T-helper 2 cell treated with Interferon-gamma antibody and Interleukin-4, amounts not matched to agents 100 ng/mL and 5 ng/mL, for 36 hours (primary cell): ENCODE measurements at regions not wholly inside any gene's neighbourhood (a gene's known extent, or its start where the extent isn't known, plus 50 kb on each side); places are given as distances from the start of the nearest gene placed in this dataset.
"Not testable (repeated sequence)": the region's sequence is repeated elsewhere in the genome, so short reads cannot be mapped to it uniquely, and the experiment has no call there.

ENCODE experiments used
- intact Hi-C: fragments of 100-400 bp; cut with micrococcal nuclease; formaldehyde crosslinking; loops from one replicate; pipeline ENCODE4 v1.15.1; 2023

DNA sequence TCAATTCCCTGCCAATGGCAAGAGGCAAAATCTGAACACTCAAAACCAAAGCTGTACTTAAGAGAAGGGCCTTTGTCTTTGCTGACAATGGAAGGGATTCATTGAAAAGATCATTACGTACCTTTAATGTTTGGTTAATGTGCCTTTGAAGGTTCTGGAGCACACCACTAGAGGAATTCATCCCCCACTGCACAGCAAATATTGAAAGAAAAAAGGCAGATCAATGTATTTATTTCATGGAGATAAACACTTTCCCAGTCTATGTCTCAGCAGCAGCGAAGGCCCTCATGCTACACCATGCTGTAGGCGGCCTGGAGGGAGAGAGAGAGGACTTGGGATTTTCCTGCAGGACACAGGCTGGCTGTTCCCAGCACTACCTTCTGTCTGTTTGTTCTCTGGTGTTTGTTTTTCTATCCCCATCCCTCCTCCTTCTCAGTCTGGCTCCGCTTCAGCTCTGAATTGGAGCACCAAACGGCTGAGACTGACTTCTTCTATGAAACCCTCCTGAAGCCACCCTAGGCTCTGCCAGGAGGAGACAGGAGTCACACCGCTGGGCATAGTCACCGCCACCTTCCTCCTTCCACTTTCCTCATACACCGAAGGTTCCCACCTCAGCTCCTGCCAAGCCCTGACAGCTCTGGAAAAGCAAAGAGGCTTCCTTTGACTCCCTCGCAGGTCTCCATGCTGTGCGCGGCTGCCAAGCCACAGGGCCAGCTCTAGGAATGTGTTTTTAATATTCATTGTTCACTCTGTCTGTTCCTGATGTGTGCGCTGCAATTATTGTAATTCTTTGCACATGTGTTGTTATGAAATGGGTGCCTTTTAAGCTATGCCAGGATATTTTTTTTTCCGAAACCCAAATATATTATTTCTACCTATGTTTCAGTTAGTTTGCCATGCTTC is 301.5 kb downstream of the FZD1 start:
- intact Hi-C loops, result no loop called here

DNA sequence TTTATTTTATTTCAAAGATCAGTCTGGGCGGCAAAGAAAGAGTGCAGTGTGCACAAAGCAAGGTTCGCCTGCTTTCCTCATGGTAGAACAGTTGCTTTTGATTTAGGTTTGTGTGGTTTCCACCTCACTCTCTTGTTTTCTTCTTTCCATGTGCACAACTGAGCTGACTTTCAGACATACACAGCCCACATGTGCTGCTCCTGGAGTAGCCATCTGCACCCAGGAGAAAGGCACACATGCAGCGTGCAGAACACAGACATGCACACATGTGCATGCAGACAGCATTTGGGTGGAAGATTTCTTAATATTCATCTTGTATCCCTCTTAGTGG is 302.1 kb downstream of the FZD1 start:
- intact Hi-C loops, result no loop called here

DNA sequence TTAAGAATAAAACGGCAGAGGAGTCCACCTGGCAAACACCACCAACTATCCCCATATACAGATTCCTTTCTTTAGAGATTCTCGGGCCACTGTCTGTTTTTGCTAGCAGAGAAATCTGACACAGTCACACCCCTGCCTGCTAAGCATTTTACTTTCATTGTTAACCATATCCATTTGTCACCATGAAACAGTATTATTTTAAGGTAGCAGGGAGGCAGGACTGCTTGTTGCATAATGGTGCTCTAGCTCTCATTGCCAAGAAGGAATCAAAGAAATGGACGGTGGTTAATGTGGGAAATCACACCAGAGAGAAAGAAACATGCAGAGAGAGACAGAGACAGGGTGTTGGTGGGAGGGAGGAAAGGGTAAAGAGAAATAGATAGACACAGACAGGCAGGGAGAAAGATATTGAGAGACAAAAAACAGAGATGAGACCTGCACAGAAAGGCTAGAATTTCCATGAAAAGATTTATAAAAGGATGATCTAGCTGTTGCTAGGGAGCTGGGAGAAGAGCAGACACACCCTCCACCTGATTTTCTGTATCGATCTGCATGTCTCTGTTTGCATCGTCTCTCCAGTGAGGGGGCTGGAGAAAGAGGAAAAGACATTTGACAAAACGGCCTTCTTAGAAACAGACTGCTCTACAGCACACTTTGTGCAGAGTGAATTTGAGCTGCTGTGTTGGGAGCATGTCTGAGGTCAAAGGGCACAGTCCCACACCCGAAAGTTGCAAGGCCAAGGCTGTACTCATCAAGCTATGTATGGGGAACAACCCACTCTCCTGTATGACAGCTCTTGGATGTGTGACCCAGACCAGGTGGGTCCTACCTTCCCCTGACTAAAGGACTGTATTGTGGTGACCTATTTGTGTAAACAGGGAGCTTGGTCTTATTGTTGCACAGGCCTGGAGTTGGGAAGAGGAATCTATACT is 303.1 kb downstream of the FZD1 start:
- intact Hi-C loops, result no loop called here

DNA sequence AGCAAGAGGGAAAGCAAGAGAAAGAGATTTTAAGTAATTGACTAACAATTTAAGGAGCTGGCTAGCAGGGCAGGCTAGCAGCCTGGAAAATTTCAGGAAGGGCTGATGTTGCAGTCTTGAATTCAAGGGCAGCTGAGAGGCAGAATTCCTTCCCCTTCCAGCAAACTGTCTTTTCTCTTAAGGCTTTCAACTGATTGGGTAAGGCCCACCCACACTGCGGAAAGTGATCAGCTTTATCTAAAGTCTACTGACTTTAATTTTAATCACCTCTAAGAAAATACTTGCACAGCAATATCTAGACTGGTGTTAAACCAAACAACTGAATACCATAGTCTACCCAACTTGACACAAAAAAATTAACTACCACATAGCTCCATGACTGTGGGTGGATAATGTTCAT is 303.9 kb downstream of the FZD1 start:
- intact Hi-C loops, result no loop called here

DNA sequence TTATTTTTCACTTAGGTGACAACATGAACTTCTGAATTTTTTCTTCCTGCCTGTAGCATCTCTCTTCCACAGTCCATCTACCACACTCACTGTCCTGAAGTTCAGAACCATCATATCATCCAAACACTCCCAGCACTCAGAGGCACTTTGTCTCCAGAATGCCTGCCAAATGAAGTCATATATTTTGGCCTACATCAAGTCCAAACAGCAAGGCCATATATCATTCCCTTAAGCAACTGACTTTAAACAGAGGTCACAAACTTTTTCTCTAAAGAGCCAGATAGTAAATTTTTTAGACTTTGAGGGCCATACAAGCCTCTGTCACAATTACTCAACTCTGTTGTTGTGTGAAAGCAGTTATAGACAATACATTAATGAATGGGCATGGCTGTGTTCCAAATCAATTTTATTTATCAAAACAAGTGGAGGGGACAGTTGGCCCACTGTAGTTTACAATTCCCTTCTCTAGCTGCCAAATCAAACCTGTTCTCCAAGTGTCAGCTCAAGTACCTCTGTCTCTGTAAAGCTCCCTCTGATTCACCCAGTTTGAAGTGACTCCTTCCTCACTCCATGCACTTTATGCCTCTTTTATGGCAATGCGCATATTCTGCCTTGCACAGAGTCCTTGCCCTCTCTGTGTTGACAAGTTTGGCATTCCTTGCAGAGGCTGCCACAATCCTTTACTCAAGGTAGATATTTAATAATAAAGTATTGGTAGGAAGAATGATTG is 305.7 kb downstream of the FZD1 start:
- intact Hi-C loops, result no loop called here

DNA sequence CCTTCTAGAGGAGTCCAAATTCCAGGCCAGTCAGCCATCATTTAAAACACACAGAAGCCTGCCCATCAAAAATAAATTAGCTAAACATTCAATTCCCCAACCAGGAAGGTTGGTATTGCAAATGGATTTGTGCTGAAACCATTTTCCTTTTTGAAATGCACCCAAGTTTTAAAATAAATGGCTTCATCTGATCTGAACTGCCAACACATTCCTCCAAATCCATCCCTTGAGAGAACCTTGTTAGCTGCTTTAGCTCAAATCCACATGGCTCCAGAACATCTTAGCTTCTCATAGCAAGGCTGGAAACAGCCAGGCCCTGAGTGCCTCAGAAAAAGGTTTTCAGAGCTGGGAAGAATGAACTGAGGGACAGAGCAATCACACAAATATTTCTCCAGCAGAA is 306.3 kb downstream of the FZD1 start:
- intact Hi-C loops, result no loop called here

DNA sequence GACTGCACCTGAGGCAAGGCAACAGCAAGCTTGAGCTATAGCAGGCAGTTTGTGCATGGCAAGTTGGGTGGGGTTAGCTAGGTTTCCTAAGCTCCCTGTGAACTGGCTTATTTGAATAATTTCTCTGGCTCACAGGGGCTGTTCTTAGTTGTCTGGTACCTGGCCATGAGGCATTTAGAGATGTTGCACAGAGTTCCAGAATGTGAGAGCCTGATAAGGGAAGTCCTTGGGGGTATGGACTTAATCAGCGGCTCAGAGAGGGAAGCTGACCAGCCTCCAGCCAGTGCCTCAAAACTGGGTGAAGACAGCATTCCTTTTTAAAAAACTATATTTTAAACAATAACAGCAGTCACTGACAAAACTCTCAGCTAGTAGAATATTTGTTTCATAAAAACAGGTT is 307.4 kb downstream of the FZD1 start:
- intact Hi-C loops, result no loop called here

DNA sequence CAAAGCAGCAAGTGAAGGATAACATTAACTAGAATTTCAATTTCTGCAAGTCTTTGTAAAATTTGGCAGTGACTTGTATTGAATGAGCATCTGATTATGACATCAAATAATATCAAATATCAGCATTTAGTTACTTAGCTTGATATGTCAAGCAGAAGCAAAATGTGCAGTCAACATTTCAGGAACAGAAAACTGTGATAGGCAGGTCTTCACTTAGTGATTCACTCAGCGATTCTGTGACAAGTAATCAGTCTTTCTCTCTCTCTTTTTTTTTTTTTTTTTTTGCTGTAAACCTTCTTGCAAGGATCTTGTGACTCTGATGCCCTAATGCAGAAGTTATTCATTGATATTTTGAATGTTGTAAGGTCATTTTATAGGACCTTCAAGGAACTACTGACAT is 307.1 kb downstream of the MTERF1 start:
- intact Hi-C loops, result no loop called here

DNA sequence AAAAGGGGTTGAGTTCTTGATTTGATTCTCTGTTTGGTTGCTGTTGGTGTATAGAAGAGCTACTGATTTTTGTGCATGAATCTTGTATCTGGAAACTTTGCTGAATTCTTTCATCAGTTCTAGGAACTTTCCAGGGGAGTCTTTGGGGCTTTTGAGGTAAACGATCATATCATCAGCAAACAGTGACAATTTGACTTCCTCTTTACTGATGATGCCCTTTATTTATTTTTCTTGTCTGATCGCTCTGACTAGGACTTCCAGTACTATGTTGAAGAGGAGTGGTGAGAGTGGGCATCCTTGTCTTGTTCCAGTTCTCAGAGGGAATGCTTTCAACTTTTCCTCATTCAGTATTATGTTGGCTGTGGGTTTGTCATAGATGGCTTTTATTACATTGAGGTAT is 304.0 kb downstream of the MTERF1 start:
- intact Hi-C loops, result not testable (repeated sequence)

DNA sequence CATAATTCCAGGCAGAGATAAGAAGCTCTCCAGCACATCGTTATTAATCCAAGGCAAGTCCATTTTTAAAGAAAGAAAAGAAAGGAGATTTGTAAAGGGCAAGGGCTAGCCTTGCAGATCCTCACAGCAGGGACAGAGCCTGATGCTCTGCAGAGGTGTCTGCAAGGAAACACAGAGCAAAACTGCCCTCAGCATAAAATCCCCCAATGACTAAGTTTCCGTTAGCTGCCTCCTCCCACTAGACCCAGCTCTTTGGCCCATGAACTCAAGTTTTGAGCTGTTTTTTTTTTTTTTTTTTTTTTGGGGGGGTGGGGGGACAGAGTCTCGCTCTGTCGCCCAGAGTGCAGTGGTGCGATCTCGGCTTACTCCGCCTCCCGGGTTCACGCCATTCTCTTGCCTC is 300.7 kb downstream of the MTERF1 start:
- intact Hi-C loops, result no loop called here

DNA sequence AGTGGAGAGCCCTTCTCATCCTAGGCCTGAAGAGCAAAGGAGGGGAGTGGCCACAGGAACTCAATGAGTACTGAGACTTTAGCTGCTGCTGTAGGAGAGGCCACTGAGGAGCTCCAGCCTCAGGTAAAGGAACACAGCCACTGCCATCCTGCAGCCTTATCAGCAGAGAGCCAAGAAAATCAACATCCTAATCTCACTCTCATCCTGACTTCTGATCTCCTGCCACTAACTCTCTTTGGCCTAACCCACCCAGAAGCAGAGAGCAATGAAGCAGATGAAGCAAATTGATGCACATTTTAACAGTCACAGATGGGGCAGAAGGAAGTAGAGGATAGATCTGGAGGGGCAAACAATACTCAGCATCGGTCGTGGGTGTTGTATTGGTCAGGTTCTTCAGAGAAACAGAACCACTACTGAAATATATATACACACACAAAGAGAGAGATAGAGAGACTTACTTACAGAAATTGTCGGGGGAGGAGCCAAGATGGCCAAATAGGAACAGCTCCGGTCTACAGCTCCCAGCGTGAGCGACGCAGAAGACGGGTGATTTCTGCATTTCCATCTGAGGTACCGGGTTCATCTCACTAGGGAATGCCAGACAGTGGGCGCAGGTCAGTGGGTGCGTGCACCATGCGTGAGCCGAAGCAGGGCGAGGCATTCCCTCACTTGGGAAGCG is 297.6 kb downstream of the MTERF1 start:
- intact Hi-C loops, result no loop called here

DNA sequence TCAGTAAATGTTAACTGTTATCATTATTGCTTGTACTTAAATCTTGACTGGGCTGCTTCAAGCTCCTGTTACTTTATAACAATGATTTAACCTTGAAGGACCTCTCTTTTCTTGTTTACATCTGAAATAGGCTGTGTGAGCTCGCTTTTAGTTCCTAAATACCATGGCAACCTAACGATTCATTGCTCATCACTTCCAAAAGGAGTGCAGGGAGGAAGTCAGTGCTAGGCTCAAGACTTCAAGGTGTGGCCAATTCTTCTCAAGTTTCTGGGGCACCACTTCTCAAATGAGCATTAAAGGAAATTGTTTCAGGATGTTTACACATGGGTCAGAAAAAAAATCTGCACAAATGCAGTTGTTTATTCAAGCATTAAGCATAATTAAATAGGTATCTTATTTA is 284.2 kb downstream of the MTERF1 start:
- intact Hi-C loops, result no loop called here

DNA sequence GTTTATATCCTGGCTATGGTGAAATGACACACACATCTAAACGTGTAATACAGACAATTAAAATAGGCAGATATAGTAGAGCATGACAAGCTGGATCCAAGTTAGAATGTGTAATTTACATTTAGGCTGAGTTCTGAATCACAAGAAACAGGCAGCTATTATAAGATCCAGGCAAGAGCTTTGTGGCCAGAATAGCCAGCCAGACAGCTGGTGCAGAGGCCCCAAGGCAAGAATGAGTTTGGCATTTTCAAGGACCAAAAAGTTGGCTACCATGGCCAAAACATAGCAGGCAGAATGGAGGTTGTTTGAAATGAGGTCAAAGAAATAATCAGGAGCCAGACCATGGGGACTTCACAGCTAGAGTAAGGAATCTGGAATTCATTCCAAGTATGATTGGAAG is 281.7 kb downstream of the MTERF1 start:
- intact Hi-C loops, result no loop called here

DNA sequence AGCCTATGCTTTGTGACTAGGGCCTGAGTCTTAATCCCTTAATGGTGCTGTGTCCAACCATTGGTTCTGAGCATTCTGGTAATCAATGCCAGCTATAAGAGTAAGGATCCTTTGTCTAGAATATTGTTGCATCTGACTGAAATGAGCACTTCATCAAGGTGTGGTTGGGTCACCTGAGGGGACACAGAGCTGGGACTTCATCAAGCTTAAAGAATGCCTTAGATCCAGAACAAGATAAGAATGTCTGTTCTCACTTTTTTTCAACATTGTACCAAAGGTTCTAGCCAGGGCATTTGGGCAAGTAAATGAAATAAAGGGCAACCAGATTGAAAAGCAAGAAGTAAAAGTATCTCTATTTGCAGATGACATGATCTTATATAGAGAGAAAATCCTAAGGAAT is 280.4 kb downstream of the MTERF1 start:
- intact Hi-C loops, result no loop called here

DNA sequence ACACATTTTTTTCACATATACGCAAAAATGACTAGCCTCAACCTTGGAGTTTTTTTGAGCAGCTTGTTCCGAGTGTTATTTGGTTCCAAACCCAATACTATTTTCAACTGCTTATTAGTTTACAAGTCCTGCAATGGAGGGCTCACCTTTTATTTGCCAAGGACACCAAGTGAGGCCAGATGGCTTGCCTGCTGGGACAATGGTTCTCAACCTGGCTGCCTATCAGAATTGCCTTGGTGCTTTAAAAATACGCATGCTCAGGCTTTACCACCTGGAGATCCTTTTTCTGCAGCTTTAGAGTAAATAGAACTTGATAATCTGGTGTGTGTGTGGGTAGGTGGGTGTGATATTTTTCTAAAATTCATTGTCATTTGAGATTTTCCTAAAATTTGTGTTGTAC is 276.8 kb downstream of the MTERF1 start:
- intact Hi-C loops, result no loop called here

DNA sequence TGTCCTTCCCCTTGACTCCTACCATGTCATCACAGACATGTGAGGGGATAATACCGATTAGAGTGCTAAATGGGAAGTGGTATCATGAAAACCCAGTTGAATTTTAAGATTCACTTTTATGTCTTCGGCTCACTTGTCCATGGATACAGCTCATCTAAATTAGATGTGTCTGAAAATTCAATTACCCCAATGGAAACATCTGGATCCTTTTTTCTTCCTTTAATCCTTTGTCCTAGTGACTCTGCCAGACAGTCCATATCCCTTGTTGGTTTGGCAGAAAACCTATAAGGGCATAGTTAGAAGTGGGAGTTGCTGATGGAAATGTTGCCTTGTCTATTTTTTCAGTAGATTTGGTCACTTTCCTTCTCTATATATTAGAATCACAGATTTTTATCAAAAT is 271.9 kb downstream of the MTERF1 start:
- intact Hi-C loops, result no loop called here

DNA sequence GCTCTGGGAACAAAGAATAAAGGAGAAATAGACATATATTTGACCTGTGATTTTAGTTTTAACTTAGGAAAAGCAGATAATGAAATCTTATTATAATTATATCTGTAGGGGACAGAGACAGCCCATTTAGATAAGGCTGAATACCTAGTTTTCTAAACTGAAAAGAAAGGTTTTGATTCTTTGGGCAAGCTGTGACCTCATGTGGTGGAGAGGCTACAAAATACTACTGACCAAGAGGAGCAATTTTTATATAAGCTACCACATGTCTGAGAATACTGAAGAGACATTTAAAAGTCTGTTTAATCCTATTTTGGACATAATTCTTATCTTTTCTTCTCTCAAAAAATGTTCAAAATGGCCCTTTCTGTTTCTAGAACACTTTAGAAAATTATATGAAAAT is 271.0 kb downstream of the MTERF1 start:
- intact Hi-C loops, result no loop called here

DNA sequence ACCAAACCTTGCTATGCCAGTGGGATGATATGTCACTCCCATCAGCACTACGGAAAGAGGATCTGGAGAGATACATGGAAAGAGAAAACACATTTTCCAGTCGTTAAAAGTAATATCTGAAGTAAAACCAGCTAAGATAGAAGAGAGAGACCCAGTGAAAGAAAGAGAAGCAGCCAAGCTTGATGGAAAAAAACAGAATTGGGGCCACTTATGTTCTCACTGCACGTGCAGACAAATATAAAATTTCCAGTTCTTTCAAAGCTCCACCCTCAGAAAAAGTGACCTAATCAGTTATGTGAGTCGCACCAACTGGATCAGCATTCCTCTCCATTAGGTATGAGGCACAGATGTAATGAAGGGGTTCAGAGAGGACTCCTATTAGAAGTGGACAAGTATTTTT is 266.1 kb downstream of the MTERF1 start:
- intact Hi-C loops, result no loop called here

DNA sequence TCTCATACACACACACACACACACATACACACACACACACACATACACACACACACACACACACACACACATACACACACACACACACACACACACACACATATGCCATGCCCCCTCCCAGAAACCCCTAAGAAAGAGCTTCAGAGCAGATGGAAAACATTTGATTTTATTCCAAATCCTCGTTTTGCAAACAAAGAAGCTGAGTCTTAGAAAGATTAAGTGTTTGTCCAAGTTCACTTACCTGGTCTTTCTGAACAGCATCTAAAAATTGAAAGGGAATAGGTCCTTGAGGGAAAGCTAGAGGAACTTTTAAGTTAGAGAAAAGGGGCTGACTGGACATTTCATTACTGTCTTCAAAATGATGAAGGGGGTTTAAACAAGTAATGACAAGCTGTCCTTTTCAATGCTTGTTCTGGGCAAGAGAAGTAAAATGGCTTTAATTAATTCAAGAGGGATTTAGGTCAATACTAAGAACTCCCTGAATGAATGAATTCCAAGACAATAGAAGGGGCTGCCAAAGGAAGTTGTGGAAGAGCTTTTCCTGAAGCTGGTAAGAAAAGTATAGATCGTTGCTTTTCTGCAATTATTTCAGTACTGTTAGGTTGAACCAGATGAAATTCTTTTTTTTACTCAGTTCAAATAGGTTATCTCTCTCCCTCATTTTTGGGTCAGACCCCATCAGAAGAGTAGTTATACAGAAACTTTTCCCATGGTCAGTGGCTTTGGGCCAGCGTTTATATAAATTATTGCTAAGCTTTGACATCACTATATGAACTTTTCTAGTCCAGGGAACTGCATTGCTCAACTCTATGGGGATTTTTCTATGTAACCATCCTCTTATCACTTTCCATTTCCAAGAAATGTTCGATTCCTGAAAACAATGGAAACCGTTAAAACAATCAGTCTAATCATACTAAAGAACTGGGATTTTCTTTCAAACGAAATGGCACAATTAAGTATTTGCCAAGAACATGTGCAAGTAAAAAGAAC is 261.4 kb downstream of the MTERF1 start:
- intact Hi-C loops, result no loop called here

DNA sequence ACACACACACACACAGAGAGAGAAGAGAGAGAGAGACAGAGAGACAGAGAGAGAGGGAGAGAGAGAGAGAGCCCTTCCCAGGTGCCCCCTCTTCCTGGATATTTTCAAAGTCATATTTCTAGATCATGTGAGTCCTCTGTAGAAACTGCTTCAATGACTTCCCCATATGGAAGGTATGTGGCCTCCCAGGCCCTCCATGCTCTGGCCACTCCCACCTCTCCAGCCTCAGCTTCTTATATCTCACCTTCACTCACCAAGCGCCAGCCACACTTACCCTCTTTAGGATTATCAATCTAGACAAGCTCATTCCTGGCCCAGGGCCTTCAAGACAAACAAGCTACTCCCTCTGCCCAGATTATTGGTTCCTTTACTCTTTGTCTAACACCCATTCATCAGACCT is 259.7 kb downstream of the MTERF1 start:
- intact Hi-C loops, result no loop called here
